SK-N-MC (cell line): ENCODE measurements at regions not wholly inside any gene's neighbourhood (a gene's known extent, or its start where the extent isn't known, plus 50 kb on each side); places are given as distances from the start of the nearest gene placed in this dataset.

ENCODE experiments used
- DNase-seq: peaks from one replicate; pipeline ENCODE4 v3.0.0-alpha.2; 2011; ENCODE audit warnings: low read depth, low spot score
- H3K27ac ChIP-seq: fragments of 200-600 bp; sonication (generic); 2 replicates; pipeline ENCODE4 v1.5.1; 2016; ENCODE audit warnings: mixed run types
- H3K36me3 ChIP-seq: fragments of 200-600 bp; sonication (generic); 2 replicates; pipeline ENCODE4 v1.6.1; 2017; ENCODE audit warnings: antibody characterized with exemption, low read length, mixed read lengths; ENCODE audit not compliant: insufficient read depth
- H3K4me3 ChIP-seq: fragments of 200-600 bp; sonication (generic); 2 replicates; pipeline ENCODE4 v1.5.1; 2016
- H3K9ac ChIP-seq: fragments of 200-600 bp; sonication (generic); 2 replicates; pipeline ENCODE4 v1.8.0; 2017; ENCODE audit warnings: mixed run types, mixed read lengths; ENCODE audit not compliant: insufficient read length
- H3K9me3 ChIP-seq: fragments of 200-600 bp; sonication (generic); 2 replicates; pipeline ENCODE4 v1.6.1; 2017; ENCODE audit warnings: low read depth, mild to moderate bottlenecking, antibody characterized with exemption, low read length, moderate library complexity, mixed read lengths
- EZH2 ChIP-seq: fragments of 200-600 bp; sonication (generic); IDR thresholded peaks from one replicate; pipeline ENCODE4 v1.6.1; 2017; ENCODE audit warnings: antibody characterized with exemption
- FOXP2 ChIP-seq: optimal IDR thresholded peaks from 2 replicates; pipeline ENCODE3; 2011; ENCODE audit warnings: mild to moderate bottlenecking, moderate library complexity; ENCODE audit not compliant: insufficient read depth; ENCODE audit errors: extremely low read length, control extremely low read depth
- POLR2AphosphoS5 ChIP-seq: IDR thresholded peaks from 2 replicates; pipeline ENCODE4 v1.6.1; 2012; ENCODE audit warnings: mild to moderate bottlenecking, low read depth, low read length, borderline replicate concordance

- Histone ChIP-seq H3K36me3 (no peaks in the 10 kb centered on the region), H3K27ac (no peak overlapping the region), H3K9ac (no peak overlapping the region), H3K4me3 (no peak overlapping the region), H3K9me3 (no peaks in the 10 kb centered on the region)
- no peak for DNase-seq
- TF ChIP-seq FOXP2: no peak
- no peak for TF ChIP-seq EZH2
- no peak for TF ChIP-seq POLR2AphosphoS5
Measured at GRCh38 chr5:142428036-142428772, 103.4 kb upstream of the SPRY4 start.

- no peak for DNase-seq
- H3K9ac ChIP-seq: no peak overlapping the region
- TF ChIP-seq EZH2 (no peak), FOXP2 (no peak), POLR2AphosphoS5 (no peak)
- no peaks in the 10 kb centered on the region for H3K36me3 ChIP-seq
- H3K4me3 ChIP-seq: no peak overlapping the region
- no peaks in the 10 kb centered on the region for H3K9me3 ChIP-seq
- no peak overlapping the region for H3K27ac ChIP-seq
Measured at GRCh38 chr5:142427529-142427928, 102.7 kb upstream of the SPRY4 start.

GRCh38 chr5:142427015-142427364 lies 102.2 kb upstream of the SPRY4 start:
- no peak for DNase-seq
- H3K27ac ChIP-seq: no peak overlapping the region
- H3K4me3 ChIP-seq: no peak overlapping the region
- no peaks in the 10 kb centered on the region for H3K9me3 ChIP-seq
- no peak for TF ChIP-seq FOXP2
- no peak for TF ChIP-seq EZH2
- TF ChIP-seq POLR2AphosphoS5: no peak
- no peak overlapping the region for H3K9ac ChIP-seq
- no peaks in the 10 kb centered on the region for H3K36me3 ChIP-seq

GRCh38 chr5:142426129-142427014 lies 101.6 kb upstream of the SPRY4 start:
- TF ChIP-seq FOXP2 (no peak), POLR2AphosphoS5 (no peak), EZH2 (no peak)
- no peak overlapping the region for H3K27ac ChIP-seq
- H3K9ac ChIP-seq: no peak overlapping the region
- no peaks in the 10 kb centered on the region for H3K9me3 ChIP-seq
- no peak overlapping the region for H3K4me3 ChIP-seq
- no peaks in the 10 kb centered on the region for H3K36me3 ChIP-seq
- no peak for DNase-seq

GRCh38 chr5:142425286-142426065 lies 100.7 kb upstream of the SPRY4 start:
- Histone ChIP-seq H3K36me3 (no peaks in the 10 kb centered on the region), H3K9ac (no peak overlapping the region), H3K9me3 (no peaks in the 10 kb centered on the region), H3K27ac (no peak overlapping the region), H3K4me3 (no peak overlapping the region)
- DNase-seq: no peak
- TF ChIP-seq POLR2AphosphoS5 (no peak), EZH2 (no peak), FOXP2 (no peak)

GRCh38 chr5:142422429-142422828 lies 97.6 kb upstream of the SPRY4 start:
- H3K27ac ChIP-seq: no peak overlapping the region
- H3K36me3 ChIP-seq: no peaks in the 10 kb centered on the region
- no peak overlapping the region for H3K9ac ChIP-seq
- no peaks in the 10 kb centered on the region for H3K9me3 ChIP-seq
- TF ChIP-seq EZH2 (no peak), POLR2AphosphoS5 (no peak), FOXP2 (no peak)
- DNase-seq: no peak
- no peak overlapping the region for H3K4me3 ChIP-seq

- Histone ChIP-seq H3K9ac (no peak overlapping the region), H3K9me3 (no peaks in the 10 kb centered on the region), H3K4me3 (no peak overlapping the region), H3K36me3 (no peaks in the 10 kb centered on the region), H3K27ac (no peak overlapping the region)
- DNase-seq: no peak
- TF ChIP-seq EZH2 (no peak), POLR2AphosphoS5 (no peak), FOXP2 (no peak)
Measured at GRCh38 chr5:142421621-142422397, 97.0 kb upstream of the SPRY4 start.

GRCh38 chr5:142421228-142421617 lies 96.4 kb upstream of the SPRY4 start:
- Histone ChIP-seq H3K27ac (no peak overlapping the region), H3K4me3 (no peak overlapping the region), H3K9me3 (no peaks in the 10 kb centered on the region), H3K36me3 (no peaks in the 10 kb centered on the region), H3K9ac (no peak overlapping the region)
- no peak for DNase-seq
- TF ChIP-seq EZH2: no peak
- no peak for TF ChIP-seq POLR2AphosphoS5
- TF ChIP-seq FOXP2: no peak
